HG02973 (cell line): ENCODE measurements at regions not wholly inside any gene's neighbourhood (a gene's known extent, or its start where the extent isn't known, plus 50 kb on each side); places are given as distances from the start of the nearest gene placed in this dataset.

Source experiments
- ATAC-seq: cut with Tn5 transposase; IDR thresholded peaks from one replicate; pipeline ENCODE4 v1.9.1; 2021; ENCODE audit warnings: moderate library complexity; ENCODE audit not compliant: unreplicated experiment

- no peak for ATAC-seq
Observed at GRCh38 chr9:86700629-86701028, 246.7 kb downstream of the GAS1 start.

- ATAC-seq: no peak
Observed at GRCh38 chr9:86697999-86698398, 249.3 kb downstream of the GAS1 start.

GRCh38 chr9:86697213-86697612, 250.1 kb downstream of the GAS1 start:
- no peak for ATAC-seq

GRCh38 chr9:86695910-86696424, 251.3 kb downstream of the GAS1 start:
- ATAC-seq: no peak

GRCh38 chr9:86690034-86690433, 257.3 kb downstream of the GAS1 start:
- no peak for ATAC-seq

- ATAC-seq: no peak
Observed at GRCh38 chr9:86687788-86688187, 259.5 kb downstream of the GAS1 start.

GRCh38 chr9:86685556-86685955, 261.8 kb downstream of the GAS1 start:
- ATAC-seq: no peak

- ATAC-seq: no peak
Observed at GRCh38 chr9:86684148-86684547, 263.2 kb downstream of the GAS1 start.

- no peak for ATAC-seq
Observed at GRCh38 chr9:86682240-86682639, 265.1 kb downstream of the GAS1 start.

- ATAC-seq: no peak
Observed at GRCh38 chr9:86679909-86680308, 267.4 kb downstream of the GAS1 start.

GRCh38 chr9:86676396-86676795, 270.9 kb downstream of the GAS1 start:
- no peak for ATAC-seq

GRCh38 chr9:86675805-86676204, 271.5 kb downstream of the GAS1 start:
- ATAC-seq: no peak

GRCh38 chr9:86674487-86674886, 272.8 kb downstream of the GAS1 start:
- no peak for ATAC-seq

GRCh38 chr9:86672966-86673365, 274.3 kb downstream of the GAS1 start:
- no peak for ATAC-seq

- ATAC-seq: no peak
Observed at GRCh38 chr9:86672301-86672700, 275.0 kb downstream of the GAS1 start.

- ATAC-seq: no peak
Observed at GRCh38 chr9:86671018-86671417, 276.3 kb downstream of the GAS1 start.

- ATAC-seq: no peak
Observed at GRCh38 chr9:86670536-86670935, 276.8 kb downstream of the GAS1 start.

- no peak for ATAC-seq
Observed at GRCh38 chr9:86670076-86670475, 277.2 kb downstream of the GAS1 start.

GRCh38 chr9:86669422-86669821, 277.9 kb downstream of the GAS1 start:
- no peak for ATAC-seq

- ATAC-seq: no peak
Observed at GRCh38 chr9:86668488-86668887, 278.8 kb downstream of the GAS1 start.

GRCh38 chr9:86667307-86667706, 280.0 kb downstream of the GAS1 start:
- ATAC-seq: no peak

- ATAC-seq: no peak
Observed at GRCh38 chr9:86665416-86665815, 281.9 kb downstream of the GAS1 start.

GRCh38 chr9:86664603-86665002, 282.7 kb downstream of the GAS1 start:
- no peak for ATAC-seq

GRCh38 chr9:86663905-86664304, 283.4 kb downstream of the GAS1 start:
- no peak for ATAC-seq
